Psoas muscle (tissue), 7 donors: ENCODE measurements at regions not wholly inside any gene's neighbourhood (a gene's known extent, or its start where the extent isn't known, plus 50 kb on each side); places are given as distances from the start of the nearest gene placed in this dataset.

Source experiments
- ATAC-seq, 4 donors: fragments of 200-7000 bp; cut with Tn5 transposase; one replicate each; pipeline ENCODE4 v1.9.1; 2020; ENCODE audit warnings: moderate library complexity in 3 of 4, mild to moderate bottlenecking in 2 of 4
- DNase-seq, 2 donors: peaks; one replicate each; pipeline ENCODE4 v3.0.0-alpha.2; 2020
- H3K27ac ChIP-seq: fragments of 200-600 bp; one replicate; pipeline ENCODE4 v1.8.0; 2022
- H3K27me3 ChIP-seq, 3 donors: fragments of 200-600 bp in 1 of 3; one replicate each; pipeline versions ENCODE4 v1.6.1 to v1.8.0; 2013 to 2022; ENCODE audit warnings: low read length in 2 of 3, mild to moderate bottlenecking in 2 of 3, moderate library complexity in 1 of 3; ENCODE audit not compliant: insufficient read depth in 3 of 3
- H3K36me3 ChIP-seq, 2 donors: fragments of 200-600 bp in 1 of 2; one replicate each; pipeline versions ENCODE4 v1.6.1 to v1.8.0; 2013 to 2022; ENCODE audit warnings: low read depth in 1 of 2, mild to moderate bottlenecking in 1 of 2, moderate library complexity in 1 of 2; ENCODE audit not compliant: insufficient read depth in 1 of 2
- H3K4me1 ChIP-seq: fragments of 200-600 bp; one replicate; pipeline ENCODE4 v1.8.0; 2022
- H3K4me3 ChIP-seq: fragments of 200-600 bp; one replicate; pipeline ENCODE4 v1.8.0; 2022; ENCODE audit warnings: mild to moderate bottlenecking
- H3K9me3 ChIP-seq: fragments of 200-600 bp; one replicate; pipeline ENCODE4 v1.8.0; 2022
- WGBS, 3 donors: extraction: QIAGEN DNeasy Blood & Tissue Kit; methylation state at CpG; one replicate each; pipeline versions ENCODE4 v1.1.6 to v1.1.7; 2013; 5-methylcytosine and 5-hydroxymethylcytosine counted together
- intact Hi-C, 2 donors: fragments of 100-400 bp; cut with DNase I; formaldehyde crosslinking; loops; one replicate each; pipeline versions ENCODE4 v1.11.0 to v1.14.2; 2022
- TF ChIP-seq, protein P1 (sequence below): fragments of 200-600 bp; IDR thresholded peaks from one replicate; pipeline ENCODE4 v1.8.0; 2022; ENCODE audit warnings: antibody characterized with exemption
- donor health status: healthy with polysubstance abuse.
- donor health status: DM: no; HTN: no; CAD: no; lungs with moderate emphysema.
- donor health status: Bipolar disorder and iron deficiency.
- donor health status: healthy.
- donor health status: DM: yes; HTN: yes; CAD: no.
- donor health status: DM: no; HTN: no; CAD: no.
- donor health status: DM: yes; HTN: yes; CAD: no.

DNA sequence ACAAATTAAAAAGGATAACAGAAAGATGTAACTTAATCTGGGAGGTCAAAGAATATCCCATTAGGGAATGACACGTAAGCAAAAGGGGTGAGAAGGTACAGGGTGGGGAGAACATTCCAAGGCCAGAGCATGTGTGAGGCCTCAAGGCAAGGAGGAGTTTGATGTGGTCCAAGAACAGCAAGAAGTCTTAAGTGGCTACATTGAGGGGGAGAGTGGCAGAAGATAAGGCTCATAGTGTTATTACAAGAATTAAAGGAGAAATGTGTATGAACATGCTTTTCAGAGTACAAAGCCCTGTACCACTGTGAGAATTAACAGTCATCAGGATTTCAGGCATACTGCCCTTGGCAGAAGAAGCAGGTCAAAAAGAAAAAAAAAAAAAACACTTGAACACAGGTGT lies 174.4 kb upstream of the ERBB4 start:
- H3K9me3 ChIP-seq, result no peaks in the 10 kb centered on the region
- H3K27ac ChIP-seq, result no peak overlapping the region
- ATAC-seq, result no peak
- no peak overlapping the region for H3K4me3 ChIP-seq
- no peaks in the 10 kb centered on the region for H3K27me3 ChIP-seq
- intact Hi-C loops, result no loop called here
- no peaks in the 10 kb centered on the region for H3K36me3 ChIP-seq
- H3K4me1 ChIP-seq, result no peaks in the 10 kb centered on the region
- TF ChIP-seq, protein P1, sequence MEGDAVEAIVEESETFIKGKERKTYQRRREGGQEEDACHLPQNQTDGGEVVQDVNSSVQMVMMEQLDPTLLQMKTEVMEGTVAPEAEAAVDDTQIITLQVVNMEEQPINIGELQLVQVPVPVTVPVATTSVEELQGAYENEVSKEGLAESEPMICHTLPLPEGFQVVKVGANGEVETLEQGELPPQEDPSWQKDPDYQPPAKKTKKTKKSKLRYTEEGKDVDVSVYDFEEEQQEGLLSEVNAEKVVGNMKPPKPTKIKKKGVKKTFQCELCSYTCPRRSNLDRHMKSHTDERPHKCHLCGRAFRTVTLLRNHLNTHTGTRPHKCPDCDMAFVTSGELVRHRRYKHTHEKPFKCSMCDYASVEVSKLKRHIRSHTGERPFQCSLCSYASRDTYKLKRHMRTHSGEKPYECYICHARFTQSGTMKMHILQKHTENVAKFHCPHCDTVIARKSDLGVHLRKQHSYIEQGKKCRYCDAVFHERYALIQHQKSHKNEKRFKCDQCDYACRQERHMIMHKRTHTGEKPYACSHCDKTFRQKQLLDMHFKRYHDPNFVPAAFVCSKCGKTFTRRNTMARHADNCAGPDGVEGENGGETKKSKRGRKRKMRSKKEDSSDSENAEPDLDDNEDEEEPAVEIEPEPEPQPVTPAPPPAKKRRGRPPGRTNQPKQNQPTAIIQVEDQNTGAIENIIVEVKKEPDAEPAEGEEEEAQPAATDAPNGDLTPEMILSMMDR, result no peak
- 43 to 58% (median 47%) methylated on average over 1 of the region's 1 CpG for WGBS, 3 donors
- DNase-seq, result no peak

DNA sequence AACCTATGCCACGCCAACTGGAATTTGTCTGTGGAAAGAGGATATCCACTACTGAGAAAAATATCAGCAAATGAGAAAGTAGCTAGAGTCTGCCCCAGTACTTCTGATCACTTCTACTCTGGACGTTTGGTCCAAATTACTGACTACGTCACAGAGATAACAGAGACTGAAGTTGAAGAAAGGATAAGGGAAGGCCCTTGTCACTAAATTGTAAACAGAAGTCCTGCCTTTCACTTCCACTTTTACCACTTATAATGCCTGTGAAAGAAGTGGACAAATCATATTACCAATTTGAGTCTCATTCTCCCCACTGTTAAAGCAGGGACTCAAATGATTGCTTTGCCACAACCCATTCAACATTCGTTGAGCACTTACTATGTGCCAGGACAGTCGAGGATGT lies 173.9 kb upstream of the ERBB4 start:
- intact Hi-C loops, result no loop called here
- Histone ChIP-seq H3K4me1 (no peaks in the 10 kb centered on the region), H3K27ac (no peak overlapping the region), H3K27me3 (no peaks in the 10 kb centered on the region), H3K9me3 (no peaks in the 10 kb centered on the region), H3K4me3 (no peak overlapping the region), H3K36me3 (no peaks in the 10 kb centered on the region)
- no peak for ATAC-seq
- TF ChIP-seq, protein P1, result no peak
- WGBS, 3 donors, result 34 to 50% (median 34%) methylated on average over 5 of the region's 5 CpGs
- DNase-seq, result no peak

DNA sequence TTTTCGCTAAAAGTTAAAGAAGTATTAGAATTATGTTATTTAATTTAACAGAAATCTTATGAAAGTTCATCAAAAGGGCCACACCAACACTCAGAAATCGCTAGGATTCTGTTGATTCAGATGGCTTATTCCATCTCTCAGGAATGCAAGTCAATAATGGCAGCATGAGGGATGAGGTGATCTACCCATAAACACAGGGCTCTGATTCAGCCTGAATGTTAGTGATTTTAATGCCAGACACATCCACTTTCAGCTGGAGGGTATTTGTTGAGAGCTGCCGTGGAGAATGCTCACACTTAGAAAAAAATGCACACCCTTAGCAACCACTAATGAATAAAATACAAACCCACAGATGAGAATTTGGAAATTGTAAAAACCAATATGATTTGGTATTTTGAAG lies 173.3 kb upstream of the ERBB4 start:
- H3K9me3 ChIP-seq, result no peaks in the 10 kb centered on the region
- no peaks in the 10 kb centered on the region for H3K36me3 ChIP-seq
- 44 to 60% (median 49%) methylated on average over 3 of the region's 3 CpGs for WGBS, 3 donors
- no peaks in the 10 kb centered on the region for H3K4me1 ChIP-seq
- intact Hi-C loops, result no loop called here
- H3K4me3 ChIP-seq, result no peak overlapping the region
- no peak for DNase-seq
- no peak for ATAC-seq
- no peaks in the 10 kb centered on the region for H3K27me3 ChIP-seq
- no peak overlapping the region for H3K27ac ChIP-seq
- TF ChIP-seq, protein P1, result no peak

DNA sequence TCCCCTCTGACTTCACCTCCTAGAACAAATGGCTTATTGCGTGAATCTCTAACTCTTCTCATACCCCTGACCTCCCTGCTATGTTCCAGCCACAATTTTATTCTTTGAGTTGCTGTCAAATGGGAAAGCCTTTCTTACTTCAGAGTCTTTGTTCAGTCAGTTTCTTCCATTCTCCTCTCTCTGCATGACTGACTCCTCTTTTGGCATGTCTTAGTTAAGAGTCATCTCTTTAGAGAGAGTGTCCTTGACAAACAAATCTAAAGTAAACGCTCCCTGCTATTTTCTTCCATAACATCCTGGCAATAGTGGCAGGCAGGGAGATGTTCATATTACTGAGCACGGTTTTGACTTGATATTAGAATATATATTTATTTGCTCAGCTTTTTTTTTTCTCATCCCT lies 170.7 kb upstream of the ERBB4 start:
- Histone ChIP-seq H3K4me1 (no peaks in the 10 kb centered on the region), H3K9me3 (no peaks in the 10 kb centered on the region), H3K36me3 (no peaks in the 10 kb centered on the region), H3K4me3 (no peak overlapping the region), H3K27ac (no peak overlapping the region), H3K27me3 (no peaks in the 10 kb centered on the region)
- TF ChIP-seq, protein P1, result no peak
- intact Hi-C loops, result no loop called here
- no peak for ATAC-seq
- no peak for DNase-seq
- WGBS, 3 donors, result 77 to 86% (median 86%) methylated on average over 3 of the region's 3 CpGs

DNA sequence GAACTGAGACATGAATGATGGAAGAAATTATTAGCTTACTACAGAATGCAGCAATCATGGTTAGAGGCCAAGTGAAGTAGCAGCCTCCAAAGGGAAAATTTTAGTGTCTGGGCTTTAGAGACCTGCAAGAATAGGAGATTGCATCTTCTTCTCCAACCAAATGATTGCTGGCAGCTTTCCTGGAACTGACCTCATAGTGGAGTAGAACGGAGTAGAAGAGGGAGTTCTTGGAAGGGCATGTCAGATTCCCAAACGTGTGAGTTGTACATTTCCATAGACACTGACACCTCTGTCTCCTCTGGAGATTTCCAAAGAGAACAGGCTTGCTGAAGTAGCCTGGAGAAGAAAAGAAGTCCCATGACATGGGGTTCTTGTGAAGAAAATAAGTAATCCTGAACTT lies 169.8 kb upstream of the ERBB4 start:
- no peaks in the 10 kb centered on the region for H3K9me3 ChIP-seq
- no peaks in the 10 kb centered on the region for H3K36me3 ChIP-seq
- ATAC-seq (no peak), DNase-seq (no peak)
- no peak overlapping the region for H3K27ac ChIP-seq
- WGBS, 3 donors, result 21 to 23% (median 23%) methylated on average over 2 of the region's 2 CpGs
- no peaks in the 10 kb centered on the region for H3K27me3 ChIP-seq
- no peaks in the 10 kb centered on the region for H3K4me1 ChIP-seq
- H3K4me3 ChIP-seq, result no peak overlapping the region
- intact Hi-C loops, result no loop called here
- TF ChIP-seq, protein P1, result no peak
